Adrenal gland (tissue), 5 donors: ENCODE measurements at regions not wholly inside any gene's neighbourhood (a gene's known extent, or its start where the extent isn't known, plus 50 kb on each side); places are given as distances from the start of the nearest gene placed in this dataset.

Experiments used
- CTCF ChIP-seq, 6 experiments: fragments of 450-650 bp in 4 of 6; fragments of 200-600 bp in 2 of 6; sonication (generic) in 1 of 6; IDR thresholded peaks; 1 replicate in 5 of 6; 2 replicates in 1 of 6; pipeline versions ENCODE4 v1.5.1 to v1.8.0; 2016 to 2021; ENCODE audit warnings: antibody characterized with exemption in 6 of 6, mild to moderate bottlenecking in 2 of 6, moderate library complexity in 1 of 6
- POLR2A ChIP-seq, 2 donors: fragments of 450-650 bp; IDR thresholded peaks; one replicate each; pipeline ENCODE4 v1.6.1; 2017; ENCODE audit warnings: antibody characterized with exemption in 2 of 2, mild to moderate bottlenecking in 2 of 2, moderate library complexity in 1 of 2
- donor health status: DM: no; HTN: no; CAD: no.

GRCh38 chr6:48412656-48413055 lies 301.7 kb upstream of the PTCHD4 start:
- no peak for TF ChIP-seq CTCF (IDR thresholded peaks at IDR 0.05)
- TF ChIP-seq POLR2A (IDR thresholded peaks at IDR 0.05) = no peak
